ENCODE measurements at regions not wholly inside any gene's neighbourhood (a gene's known extent, or its start where the extent isn't known, plus 50 kb on each side); places are given as distances from the start of the nearest gene placed in this dataset.
"Not testable (repeated sequence)": the region's sequence is repeated elsewhere in the genome, so short reads cannot be mapped to it uniquely, and the experiment has no call there.

DNA sequence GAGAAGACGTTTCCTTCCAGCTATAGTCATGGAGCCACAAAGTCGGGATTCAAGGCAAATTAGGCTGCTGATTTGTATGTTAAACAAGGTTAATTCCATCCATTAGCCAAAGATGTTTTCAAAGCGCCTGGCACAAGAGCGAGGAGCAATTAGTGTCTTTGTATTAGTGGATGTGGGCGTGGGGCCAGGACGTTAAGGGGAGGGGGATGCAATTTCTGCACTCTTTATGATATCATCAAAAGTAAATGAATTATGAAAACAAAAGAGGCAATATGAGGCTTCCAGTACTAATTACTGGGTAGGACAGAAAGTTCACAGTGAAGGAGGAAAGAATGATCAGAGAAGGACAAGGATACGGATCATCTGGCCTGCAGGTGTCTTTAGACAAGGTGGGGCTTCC, 230.9 kb upstream of the MSX2 start:
- Mint-ChIP-seq H3K4me3 (no peak overlapping the region), H3K4me1 (peaks cover 10% of the 10 kb centered on the region), H3K27ac (no peak overlapping the region), H3K9me3 (peaks cover 11% of the 10 kb centered on the region), H3K36me3 (peaks cover 2% of the 10 kb centered on the region), H3K27me3 (ENCODE audit: insufficient read depth, low read depth) (peaks cover 7% of the 10 kb centered on the region)
- H3K4me2 ChIP-seq = no peak overlapping the region
- no peak overlapping the region for H3K9ac ChIP-seq
- no peaks in the 10 kb centered on the region for H3K36me3 ChIP-seq
- peaks cover 6% of the 10 kb centered on the region for H3K4me1 ChIP-seq
- no peak overlapping the region for H2AFZ ChIP-seq (replicated peaks)
- TF ChIP-seq EZH2 (IDR thresholded peaks at IDR 0.05) (no peak), EZH2phosphoT487 (IDR thresholded peaks at IDR 0.05) (no peak)
- TF ChIP-seq, protein P1, sequence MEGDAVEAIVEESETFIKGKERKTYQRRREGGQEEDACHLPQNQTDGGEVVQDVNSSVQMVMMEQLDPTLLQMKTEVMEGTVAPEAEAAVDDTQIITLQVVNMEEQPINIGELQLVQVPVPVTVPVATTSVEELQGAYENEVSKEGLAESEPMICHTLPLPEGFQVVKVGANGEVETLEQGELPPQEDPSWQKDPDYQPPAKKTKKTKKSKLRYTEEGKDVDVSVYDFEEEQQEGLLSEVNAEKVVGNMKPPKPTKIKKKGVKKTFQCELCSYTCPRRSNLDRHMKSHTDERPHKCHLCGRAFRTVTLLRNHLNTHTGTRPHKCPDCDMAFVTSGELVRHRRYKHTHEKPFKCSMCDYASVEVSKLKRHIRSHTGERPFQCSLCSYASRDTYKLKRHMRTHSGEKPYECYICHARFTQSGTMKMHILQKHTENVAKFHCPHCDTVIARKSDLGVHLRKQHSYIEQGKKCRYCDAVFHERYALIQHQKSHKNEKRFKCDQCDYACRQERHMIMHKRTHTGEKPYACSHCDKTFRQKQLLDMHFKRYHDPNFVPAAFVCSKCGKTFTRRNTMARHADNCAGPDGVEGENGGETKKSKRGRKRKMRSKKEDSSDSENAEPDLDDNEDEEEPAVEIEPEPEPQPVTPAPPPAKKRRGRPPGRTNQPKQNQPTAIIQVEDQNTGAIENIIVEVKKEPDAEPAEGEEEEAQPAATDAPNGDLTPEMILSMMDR (IDR thresholded peaks at IDR 0.05) = no peak
- no peaks in the 10 kb centered on the region for H3F3A ChIP-seq (ENCODE audit: low read depth)
- H3K9me3 ChIP-seq (ENCODE audit: low read depth) = peaks cover 10% of the 10 kb centered on the region
- no peak overlapping the region for H3K4me3 ChIP-seq
- H3K27ac ChIP-seq = no peak overlapping the region
- no peaks in the 10 kb centered on the region for H4K20me1 ChIP-seq (ENCODE audit: low read depth)
- no peaks in the 10 kb centered on the region for H3K27me3 ChIP-seq
- no peaks in the 10 kb centered on the region for H3K79me2 ChIP-seq (ENCODE audit: low read depth)
- DNase-seq (ENCODE audit: low spot score) = no peak

DNA sequence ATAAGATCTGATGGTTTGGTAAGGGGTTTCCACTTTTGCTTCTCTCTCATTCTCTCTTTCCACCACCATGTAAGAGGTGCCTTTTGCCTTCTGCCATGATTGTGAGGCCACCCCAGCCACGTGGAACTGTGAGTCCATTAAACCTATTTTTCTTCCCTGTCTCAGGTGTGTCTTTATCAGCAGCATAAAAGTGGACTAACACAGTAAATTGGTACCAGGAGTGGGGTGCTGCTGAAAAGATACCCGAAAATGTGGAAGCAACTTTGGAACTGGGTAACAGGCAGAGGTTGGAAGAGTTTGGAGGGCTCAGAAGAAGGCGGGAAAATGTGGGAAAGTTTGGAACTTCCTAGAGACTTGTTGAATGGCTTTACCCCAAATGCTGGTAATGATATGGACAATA, 226.4 kb upstream of the MSX2 start:
- H3K79me2 ChIP-seq (ENCODE audit: low read depth); H3K4me2 ChIP-seq; H3K4me1 Mint-ChIP-seq; H3K27ac Mint-ChIP-seq; H3K36me3 ChIP-seq; H3K27me3 Mint-ChIP-seq (ENCODE audit: insufficient read depth, low read depth); H3K4me3 Mint-ChIP-seq; H3F3A ChIP-seq (ENCODE audit: low read depth); H4K20me1 ChIP-seq (ENCODE audit: low read depth); H3K9me3 ChIP-seq (ENCODE audit: low read depth); H2AFZ ChIP-seq (replicated peaks); H3K27me3 ChIP-seq; H3K36me3 Mint-ChIP-seq; H3K4me1 ChIP-seq; H3K27ac ChIP-seq; DNase-seq (ENCODE audit: low spot score); H3K9ac ChIP-seq; H3K4me3 ChIP-seq: not testable (repeated sequence)
- H3K9me3 Mint-ChIP-seq = peaks cover 28% of the 10 kb centered on the region

DNA sequence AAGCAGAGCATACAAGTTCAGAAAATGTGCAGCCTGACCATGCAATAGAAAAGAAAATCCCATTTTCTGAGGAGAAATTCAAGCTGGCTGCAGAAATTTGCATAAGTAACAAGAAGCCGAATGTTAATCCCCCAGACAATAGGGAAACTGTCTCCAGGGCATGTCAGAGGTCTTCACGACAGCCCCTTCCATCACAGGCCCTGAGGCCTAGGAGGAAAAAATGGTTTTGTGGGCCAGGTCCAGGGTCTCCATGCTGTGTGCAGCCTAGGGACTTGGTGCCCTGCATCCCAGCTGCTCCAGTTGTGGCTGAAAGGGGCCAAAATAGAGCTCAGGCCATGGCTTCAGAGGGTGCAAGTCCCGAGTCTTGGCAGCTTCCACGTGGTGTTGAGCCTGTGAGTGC, 225.8 kb upstream of the MSX2 start:
- H3K4me3 Mint-ChIP-seq; H3K27me3 Mint-ChIP-seq (ENCODE audit: insufficient read depth, low read depth): not testable (repeated sequence)

GRCh38 chr5:174500636-174501035, 223.7 kb upstream of the MSX2 start:
- Histone ChIP-seq H3K9ac (no peak overlapping the region), H3K27me3 (no peaks in the 10 kb centered on the region), H3K79me2 (ENCODE audit: low read depth) (no peaks in the 10 kb centered on the region), H3K36me3 (no peaks in the 10 kb centered on the region), H3K4me1 (peaks cover 5% of the 10 kb centered on the region), H3K4me3 (no peak overlapping the region), H3K4me2 (no peak overlapping the region), H2AFZ (replicated peaks) (no peak overlapping the region), H3K27ac (no peak overlapping the region), H4K20me1 (ENCODE audit: low read depth) (no peaks in the 10 kb centered on the region), H3K9me3 (ENCODE audit: low read depth) (peaks cover 10% of the 10 kb centered on the region), H3F3A (ENCODE audit: low read depth) (no peaks in the 10 kb centered on the region)
- Mint-ChIP-seq H3K27ac (no peak overlapping the region), H3K9me3 (peaks cover 28% of the 10 kb centered on the region), H3K36me3 (peaks cover 5% of the 10 kb centered on the region), H3K4me1 (peaks cover 6% of the 10 kb centered on the region), H3K4me3 (no peak overlapping the region), H3K27me3 (ENCODE audit: insufficient read depth, low read depth) (peaks cover 6% of the 10 kb centered on the region)
- no peak for DNase-seq (ENCODE audit: low spot score)
- TF ChIP-seq, protein P1 (IDR thresholded peaks at IDR 0.05) = no peak
- no peak for TF ChIP-seq EZH2phosphoT487 (IDR thresholded peaks at IDR 0.05)
- no peak for TF ChIP-seq EZH2 (IDR thresholded peaks at IDR 0.05)

More for the DNA sequence above, 225.8 kb upstream of the MSX2 start:
- H3K9ac ChIP-seq; H3K4me3 ChIP-seq; H3K36me3 ChIP-seq; H3K36me3 Mint-ChIP-seq; H2AFZ ChIP-seq (replicated peaks); H4K20me1 ChIP-seq (ENCODE audit: low read depth); H3K79me2 ChIP-seq (ENCODE audit: low read depth); H3K27me3 ChIP-seq; H3K27ac Mint-ChIP-seq; H3F3A ChIP-seq (ENCODE audit: low read depth); H3K4me1 Mint-ChIP-seq; H3K4me2 ChIP-seq; H3K27ac ChIP-seq; H3K4me1 ChIP-seq; DNase-seq (ENCODE audit: low spot score); H3K9me3 ChIP-seq (ENCODE audit: low read depth): not testable (repeated sequence)
- peaks cover 28% of the 10 kb centered on the region for H3K9me3 Mint-ChIP-seq

Data from neural progenitor cell (in vitro differentiated cells).